Kidney (tissue), 13 donors: ENCODE measurements at regions not wholly inside any gene's neighbourhood (a gene's known extent, or its start where the extent isn't known, plus 50 kb on each side); places are given as distances from the start of the nearest gene placed in this dataset.

Source experiments
- DNase-seq, 5 donors: peaks; one replicate each; pipeline ENCODE4 v3.0.0-alpha.2; 2013 to 2020
- FAIRE-seq: peaks from 2 replicates; lab custom pipeline; 2012; peaks lifted over from hg19 to GRCh38; lab: Jason Lieb, UNC
- H3K27ac ChIP-seq, 2 donors: one replicate each; pipeline ENCODE4 v1.7.0; 2013; ENCODE audit warnings: low read depth in 2 of 2, low read length in 2 of 2, inconsistent platforms in 1 of 2
- H3K27me3 ChIP-seq: one replicate; pipeline ENCODE4 v1.7.1; 2013; ENCODE audit warnings: low read length, inconsistent platforms; ENCODE audit not compliant: control insufficient read depth, insufficient read depth
- H3K36me3 ChIP-seq, 3 donors: one replicate each; pipeline versions ENCODE4 v1.7.0 to v1.7.1; 2013; ENCODE audit warnings: low read length in 3 of 3, control low read depth in 1 of 3, inconsistent platforms in 1 of 3; ENCODE audit not compliant: insufficient read depth in 3 of 3, control insufficient read depth in 2 of 3
- H3K4me1 ChIP-seq, 3 donors: one replicate each; pipeline versions ENCODE4 v1.7.0 to v1.7.1; 2013; ENCODE audit warnings: low read length in 3 of 3, inconsistent platforms in 1 of 3, low read depth in 1 of 3; ENCODE audit not compliant: control insufficient read depth in 2 of 3, insufficient read depth in 2 of 3
- H3K4me3 ChIP-seq, 3 donors: one replicate each; pipeline versions ENCODE4 v1.7.0 to v1.8.1; 2013; ENCODE audit warnings: low read length in 3 of 3, control low read depth in 1 of 3, inconsistent platforms in 1 of 3
- H3K9ac ChIP-seq, 3 donors: one replicate each; pipeline versions ENCODE4 v1.7.0 to v1.7.1; 2013; ENCODE audit warnings: low read length in 3 of 3, control low read depth in 1 of 3, inconsistent platforms in 1 of 3
- H3K9me3 ChIP-seq, 3 donors: one replicate each; pipeline versions ENCODE4 v1.7.0 to v1.7.1; 2013; ENCODE audit warnings: low read length in 3 of 3, control low read depth in 1 of 3, inconsistent platforms in 1 of 3; ENCODE audit not compliant: control insufficient read depth in 2 of 3, insufficient read depth in 1 of 3
- intact Hi-C: fragments of 100-400 bp; cut with DNase I; formaldehyde crosslinking; loops from one replicate; pipeline ENCODE4 v1.11.1; 2022
- TF ChIP-seq, protein P1 (sequence below): IDR thresholded peaks from 3 replicates; pipeline ENCODE4 v1.5.1; 2012; ENCODE audit warnings: mild to moderate bottlenecking, moderate library complexity, borderline replicate concordance; ENCODE audit not compliant: insufficient read depth; ENCODE audit errors: extremely low read depth
- donor health status: control.
- donor health status: control.
- donor health status: control.
- donor health status: control.
- donor health status: control.
- donor health status: DM: yes; HTN: yes; CAD: no.
- donor health status: Normal renal cell carcinoma (clear cell type).

DNA sequence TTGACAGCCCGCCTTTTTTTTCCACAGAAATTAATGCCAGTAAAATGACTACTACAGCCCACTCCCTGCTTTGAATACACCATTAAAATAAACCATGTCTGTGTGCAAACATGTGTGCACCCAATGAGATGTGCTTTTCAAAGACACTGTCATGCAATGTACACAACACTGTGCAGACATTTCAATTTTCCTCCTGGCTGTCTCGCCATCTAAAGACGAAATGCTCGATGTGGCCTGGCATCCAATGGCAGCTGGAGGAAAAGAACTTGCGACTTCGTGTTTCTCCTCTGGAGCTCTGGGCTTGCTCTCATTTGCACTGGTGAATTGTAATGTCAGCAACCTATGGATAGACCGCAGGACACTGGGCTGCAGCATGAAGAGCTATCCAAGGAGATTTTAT is 147.0 kb upstream of the NAV2 start:
- no peak overlapping the region for H3K9ac ChIP-seq
- DNase-seq (no peak), FAIRE-seq (no peak)
- TF ChIP-seq, protein P1, sequence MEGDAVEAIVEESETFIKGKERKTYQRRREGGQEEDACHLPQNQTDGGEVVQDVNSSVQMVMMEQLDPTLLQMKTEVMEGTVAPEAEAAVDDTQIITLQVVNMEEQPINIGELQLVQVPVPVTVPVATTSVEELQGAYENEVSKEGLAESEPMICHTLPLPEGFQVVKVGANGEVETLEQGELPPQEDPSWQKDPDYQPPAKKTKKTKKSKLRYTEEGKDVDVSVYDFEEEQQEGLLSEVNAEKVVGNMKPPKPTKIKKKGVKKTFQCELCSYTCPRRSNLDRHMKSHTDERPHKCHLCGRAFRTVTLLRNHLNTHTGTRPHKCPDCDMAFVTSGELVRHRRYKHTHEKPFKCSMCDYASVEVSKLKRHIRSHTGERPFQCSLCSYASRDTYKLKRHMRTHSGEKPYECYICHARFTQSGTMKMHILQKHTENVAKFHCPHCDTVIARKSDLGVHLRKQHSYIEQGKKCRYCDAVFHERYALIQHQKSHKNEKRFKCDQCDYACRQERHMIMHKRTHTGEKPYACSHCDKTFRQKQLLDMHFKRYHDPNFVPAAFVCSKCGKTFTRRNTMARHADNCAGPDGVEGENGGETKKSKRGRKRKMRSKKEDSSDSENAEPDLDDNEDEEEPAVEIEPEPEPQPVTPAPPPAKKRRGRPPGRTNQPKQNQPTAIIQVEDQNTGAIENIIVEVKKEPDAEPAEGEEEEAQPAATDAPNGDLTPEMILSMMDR = no peak
- no peaks in the 10 kb centered on the region for H3K36me3 ChIP-seq
- no peak overlapping the region for H3K27ac ChIP-seq
- peaks cover 0 to 3% (median 0%) of the 10 kb centered on the region in 3 donors for H3K4me1 ChIP-seq
- intact Hi-C loops = loop anchor here (5.0 to 10.0 kb wide), 2 partner anchors 167 to 339 kb away; no protein-coding TSS in a partner anchor
- H3K27me3 ChIP-seq = no peaks in the 10 kb centered on the region
- H3K4me3 ChIP-seq = no peak overlapping the region
- H3K9me3 ChIP-seq = no peaks in the 10 kb centered on the region

- Histone ChIP-seq H3K9me3 (no peaks in the 10 kb centered on the region), H3K27ac (no peak overlapping the region), H3K4me1 (peaks cover 0 to 3% (median 0%) of the 10 kb centered on the region in 3 donors), H3K9ac (no peak overlapping the region), H3K4me3 (no peak overlapping the region), H3K36me3 (no peaks in the 10 kb centered on the region), H3K27me3 (no peaks in the 10 kb centered on the region)
- no peak for DNase-seq
- intact Hi-C loops = loop anchor here (10.0 kb wide), 1 partner anchor 343 kb away; no protein-coding TSS in a partner anchor
- TF ChIP-seq, protein P1 = no peak
- FAIRE-seq = no peak
Observed at GRCh38 chr11:19562156-19562555, 150.5 kb upstream of the NAV2 start.

DNA sequence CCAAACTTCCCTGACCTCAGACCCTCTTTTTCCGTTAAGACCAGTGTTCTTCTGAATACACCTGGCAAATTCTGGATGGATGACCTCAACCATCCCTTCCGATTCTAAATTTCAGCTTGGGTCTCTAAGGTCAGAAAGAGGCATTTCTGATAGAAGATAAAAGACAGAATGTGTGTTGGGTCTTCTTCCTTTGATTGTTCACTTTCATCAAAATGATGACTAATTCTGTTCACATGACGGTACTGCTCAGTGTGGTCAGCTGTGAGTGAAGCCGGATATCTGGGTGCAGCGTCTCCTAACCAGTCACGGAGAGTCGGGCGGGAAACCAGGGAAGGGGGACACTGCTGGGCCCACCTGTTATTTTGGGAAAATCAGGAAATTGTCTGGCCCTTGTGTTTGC is 151.6 kb upstream of the NAV2 start:
- H3K9ac ChIP-seq = no peak overlapping the region
- FAIRE-seq = no peak

More for the DNA sequence above, 151.6 kb upstream of the NAV2 start:
- H3K27me3 ChIP-seq = no peaks in the 10 kb centered on the region
- no peak overlapping the region for H3K27ac ChIP-seq
- intact Hi-C loops = loop anchor here (10.0 kb wide), 1 partner anchor 344 kb away; no protein-coding TSS in a partner anchor
- H3K4me1 ChIP-seq = peaks cover 0 to 3% (median 0%) of the 10 kb centered on the region in 3 donors
- no peaks in the 10 kb centered on the region for H3K9me3 ChIP-seq
- TF ChIP-seq, protein P1 = no peak
- no peaks in the 10 kb centered on the region for H3K36me3 ChIP-seq
- no peak overlapping the region for H3K4me3 ChIP-seq
- DNase-seq = no peak
